ENCODE measurements at regions not wholly inside any gene's neighbourhood (a gene's known extent, or its start where the extent isn't known, plus 50 kb on each side); places are given as distances from the start of the nearest gene placed in this dataset.

DNA sequence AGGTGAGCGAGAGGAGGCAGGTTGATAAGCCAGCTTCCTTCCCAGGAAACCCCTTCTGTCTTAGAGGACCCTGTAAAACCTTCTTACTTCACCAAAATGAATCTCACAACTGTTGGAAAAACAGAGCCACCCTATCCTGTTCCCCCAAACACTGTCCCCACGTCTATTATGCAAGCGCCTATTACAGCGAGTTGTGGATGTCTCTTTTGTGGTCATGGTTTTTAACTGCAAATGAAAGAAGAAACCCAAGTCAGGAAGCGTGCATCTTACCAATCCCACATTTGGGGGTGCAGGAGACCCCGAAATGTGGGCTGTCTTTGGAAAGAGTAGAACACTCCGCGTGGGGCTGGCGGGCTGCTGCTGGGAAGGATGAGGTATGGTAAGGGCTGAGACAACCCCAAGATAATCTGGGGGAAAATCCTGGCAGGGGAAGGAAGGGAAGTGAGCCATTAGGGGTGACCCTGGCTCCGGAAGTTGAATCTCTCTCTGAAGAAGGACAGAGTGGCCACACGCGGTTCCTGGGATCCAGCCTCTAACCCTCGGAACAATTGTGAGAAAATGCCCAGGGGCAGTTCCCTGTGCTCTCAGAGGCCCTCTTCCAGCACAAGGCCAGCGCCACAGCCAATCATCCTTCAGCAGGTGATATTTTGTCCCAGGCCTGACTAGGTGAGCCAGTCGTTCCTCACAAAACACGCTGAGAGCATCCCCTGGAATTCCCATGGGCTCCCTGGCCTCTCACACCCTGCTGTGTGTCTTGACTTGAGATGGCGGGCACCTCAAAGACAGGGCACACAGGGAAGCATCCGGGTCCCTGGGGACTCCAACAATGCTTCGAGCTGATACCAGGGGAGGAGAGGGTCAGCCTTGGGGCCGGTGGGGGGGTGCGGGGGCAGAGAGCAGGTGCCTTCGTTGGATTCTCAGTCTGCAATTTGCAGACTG, 168.5 kb upstream of the IRF2BP2 start (continued):
- TF ChIP-seq, protein P1, sequence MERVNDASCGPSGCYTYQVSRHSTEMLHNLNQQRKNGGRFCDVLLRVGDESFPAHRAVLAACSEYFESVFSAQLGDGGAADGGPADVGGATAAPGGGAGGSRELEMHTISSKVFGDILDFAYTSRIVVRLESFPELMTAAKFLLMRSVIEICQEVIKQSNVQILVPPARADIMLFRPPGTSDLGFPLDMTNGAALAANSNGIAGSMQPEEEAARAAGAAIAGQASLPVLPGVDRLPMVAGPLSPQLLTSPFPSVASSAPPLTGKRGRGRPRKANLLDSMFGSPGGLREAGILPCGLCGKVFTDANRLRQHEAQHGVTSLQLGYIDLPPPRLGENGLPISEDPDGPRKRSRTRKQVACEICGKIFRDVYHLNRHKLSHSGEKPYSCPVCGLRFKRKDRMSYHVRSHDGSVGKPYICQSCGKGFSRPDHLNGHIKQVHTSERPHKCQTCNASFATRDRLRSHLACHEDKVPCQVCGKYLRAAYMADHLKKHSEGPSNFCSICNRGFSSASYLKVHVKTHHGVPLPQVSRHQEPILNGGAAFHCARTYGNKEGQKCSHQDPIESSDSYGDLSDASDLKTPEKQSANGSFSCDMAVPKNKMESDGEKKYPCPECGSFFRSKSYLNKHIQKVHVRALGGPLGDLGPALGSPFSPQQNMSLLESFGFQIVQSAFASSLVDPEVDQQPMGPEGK (CRISPR knock-in tag; IDR thresholded peaks at IDR 0.05; ENCODE audit: borderline replicate concordance): peak; percentile 85; the same call in 1 of the 2 replicates
- TF ChIP-seq ZNF780A (CRISPR knock-in tag; IDR thresholded peaks at IDR 0.05) (peak; percentile 64), STAT5A (IDR thresholded peaks at IDR 0.05; ENCODE audit: borderline replicate concordance, low read length) (no peak), ZNF347 (CRISPR knock-in tag; IDR thresholded peaks at IDR 0.05; ENCODE audit: low read depth) (no peak)
- TF ChIP-seq, protein P2, sequence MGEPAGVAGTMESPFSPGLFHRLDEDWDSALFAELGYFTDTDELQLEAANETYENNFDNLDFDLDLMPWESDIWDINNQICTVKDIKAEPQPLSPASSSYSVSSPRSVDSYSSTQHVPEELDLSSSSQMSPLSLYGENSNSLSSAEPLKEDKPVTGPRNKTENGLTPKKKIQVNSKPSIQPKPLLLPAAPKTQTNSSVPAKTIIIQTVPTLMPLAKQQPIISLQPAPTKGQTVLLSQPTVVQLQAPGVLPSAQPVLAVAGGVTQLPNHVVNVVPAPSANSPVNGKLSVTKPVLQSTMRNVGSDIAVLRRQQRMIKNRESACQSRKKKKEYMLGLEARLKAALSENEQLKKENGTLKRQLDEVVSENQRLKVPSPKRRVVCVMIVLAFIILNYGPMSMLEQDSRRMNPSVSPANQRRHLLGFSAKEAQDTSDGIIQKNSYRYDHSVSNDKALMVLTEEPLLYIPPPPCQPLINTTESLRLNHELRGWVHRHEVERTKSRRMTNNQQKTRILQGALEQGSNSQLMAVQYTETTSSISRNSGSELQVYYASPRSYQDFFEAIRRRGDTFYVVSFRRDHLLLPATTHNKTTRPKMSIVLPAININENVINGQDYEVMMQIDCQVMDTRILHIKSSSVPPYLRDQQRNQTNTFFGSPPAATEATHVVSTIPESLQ (CRISPR knock-in tag; IDR thresholded peaks at IDR 0.05): no peak
- TF ChIP-seq, protein P3, sequence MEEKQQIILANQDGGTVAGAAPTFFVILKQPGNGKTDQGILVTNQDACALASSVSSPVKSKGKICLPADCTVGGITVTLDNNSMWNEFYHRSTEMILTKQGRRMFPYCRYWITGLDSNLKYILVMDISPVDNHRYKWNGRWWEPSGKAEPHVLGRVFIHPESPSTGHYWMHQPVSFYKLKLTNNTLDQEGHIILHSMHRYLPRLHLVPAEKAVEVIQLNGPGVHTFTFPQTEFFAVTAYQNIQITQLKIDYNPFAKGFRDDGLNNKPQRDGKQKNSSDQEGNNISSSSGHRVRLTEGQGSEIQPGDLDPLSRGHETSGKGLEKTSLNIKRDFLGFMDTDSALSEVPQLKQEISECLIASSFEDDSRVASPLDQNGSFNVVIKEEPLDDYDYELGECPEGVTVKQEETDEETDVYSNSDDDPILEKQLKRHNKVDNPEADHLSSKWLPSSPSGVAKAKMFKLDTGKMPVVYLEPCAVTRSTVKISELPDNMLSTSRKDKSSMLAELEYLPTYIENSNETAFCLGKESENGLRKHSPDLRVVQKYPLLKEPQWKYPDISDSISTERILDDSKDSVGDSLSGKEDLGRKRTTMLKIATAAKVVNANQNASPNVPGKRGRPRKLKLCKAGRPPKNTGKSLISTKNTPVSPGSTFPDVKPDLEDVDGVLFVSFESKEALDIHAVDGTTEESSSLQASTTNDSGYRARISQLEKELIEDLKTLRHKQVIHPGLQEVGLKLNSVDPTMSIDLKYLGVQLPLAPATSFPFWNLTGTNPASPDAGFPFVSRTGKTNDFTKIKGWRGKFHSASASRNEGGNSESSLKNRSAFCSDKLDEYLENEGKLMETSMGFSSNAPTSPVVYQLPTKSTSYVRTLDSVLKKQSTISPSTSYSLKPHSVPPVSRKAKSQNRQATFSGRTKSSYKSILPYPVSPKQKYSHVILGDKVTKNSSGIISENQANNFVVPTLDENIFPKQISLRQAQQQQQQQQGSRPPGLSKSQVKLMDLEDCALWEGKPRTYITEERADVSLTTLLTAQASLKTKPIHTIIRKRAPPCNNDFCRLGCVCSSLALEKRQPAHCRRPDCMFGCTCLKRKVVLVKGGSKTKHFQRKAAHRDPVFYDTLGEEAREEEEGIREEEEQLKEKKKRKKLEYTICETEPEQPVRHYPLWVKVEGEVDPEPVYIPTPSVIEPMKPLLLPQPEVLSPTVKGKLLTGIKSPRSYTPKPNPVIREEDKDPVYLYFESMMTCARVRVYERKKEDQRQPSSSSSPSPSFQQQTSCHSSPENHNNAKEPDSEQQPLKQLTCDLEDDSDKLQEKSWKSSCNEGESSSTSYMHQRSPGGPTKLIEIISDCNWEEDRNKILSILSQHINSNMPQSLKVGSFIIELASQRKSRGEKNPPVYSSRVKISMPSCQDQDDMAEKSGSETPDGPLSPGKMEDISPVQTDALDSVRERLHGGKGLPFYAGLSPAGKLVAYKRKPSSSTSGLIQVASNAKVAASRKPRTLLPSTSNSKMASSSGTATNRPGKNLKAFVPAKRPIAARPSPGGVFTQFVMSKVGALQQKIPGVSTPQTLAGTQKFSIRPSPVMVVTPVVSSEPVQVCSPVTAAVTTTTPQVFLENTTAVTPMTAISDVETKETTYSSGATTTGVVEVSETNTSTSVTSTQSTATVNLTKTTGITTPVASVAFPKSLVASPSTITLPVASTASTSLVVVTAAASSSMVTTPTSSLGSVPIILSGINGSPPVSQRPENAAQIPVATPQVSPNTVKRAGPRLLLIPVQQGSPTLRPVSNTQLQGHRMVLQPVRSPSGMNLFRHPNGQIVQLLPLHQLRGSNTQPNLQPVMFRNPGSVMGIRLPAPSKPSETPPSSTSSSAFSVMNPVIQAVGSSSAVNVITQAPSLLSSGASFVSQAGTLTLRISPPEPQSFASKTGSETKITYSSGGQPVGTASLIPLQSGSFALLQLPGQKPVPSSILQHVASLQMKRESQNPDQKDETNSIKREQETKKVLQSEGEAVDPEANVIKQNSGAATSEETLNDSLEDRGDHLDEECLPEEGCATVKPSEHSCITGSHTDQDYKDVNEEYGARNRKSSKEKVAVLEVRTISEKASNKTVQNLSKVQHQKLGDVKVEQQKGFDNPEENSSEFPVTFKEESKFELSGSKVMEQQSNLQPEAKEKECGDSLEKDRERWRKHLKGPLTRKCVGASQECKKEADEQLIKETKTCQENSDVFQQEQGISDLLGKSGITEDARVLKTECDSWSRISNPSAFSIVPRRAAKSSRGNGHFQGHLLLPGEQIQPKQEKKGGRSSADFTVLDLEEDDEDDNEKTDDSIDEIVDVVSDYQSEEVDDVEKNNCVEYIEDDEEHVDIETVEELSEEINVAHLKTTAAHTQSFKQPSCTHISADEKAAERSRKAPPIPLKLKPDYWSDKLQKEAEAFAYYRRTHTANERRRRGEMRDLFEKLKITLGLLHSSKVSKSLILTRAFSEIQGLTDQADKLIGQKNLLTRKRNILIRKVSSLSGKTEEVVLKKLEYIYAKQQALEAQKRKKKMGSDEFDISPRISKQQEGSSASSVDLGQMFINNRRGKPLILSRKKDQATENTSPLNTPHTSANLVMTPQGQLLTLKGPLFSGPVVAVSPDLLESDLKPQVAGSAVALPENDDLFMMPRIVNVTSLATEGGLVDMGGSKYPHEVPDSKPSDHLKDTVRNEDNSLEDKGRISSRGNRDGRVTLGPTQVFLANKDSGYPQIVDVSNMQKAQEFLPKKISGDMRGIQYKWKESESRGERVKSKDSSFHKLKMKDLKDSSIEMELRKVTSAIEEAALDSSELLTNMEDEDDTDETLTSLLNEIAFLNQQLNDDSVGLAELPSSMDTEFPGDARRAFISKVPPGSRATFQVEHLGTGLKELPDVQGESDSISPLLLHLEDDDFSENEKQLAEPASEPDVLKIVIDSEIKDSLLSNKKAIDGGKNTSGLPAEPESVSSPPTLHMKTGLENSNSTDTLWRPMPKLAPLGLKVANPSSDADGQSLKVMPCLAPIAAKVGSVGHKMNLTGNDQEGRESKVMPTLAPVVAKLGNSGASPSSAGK (IDR thresholded peaks at IDR 0.05): no peak; the same call in 1 of the 2 replicates

Measured in K562 (cell line).